ENCODE measurements at regions not wholly inside any gene's neighbourhood (a gene's known extent, or its start where the extent isn't known, plus 50 kb on each side); places are given as distances from the start of the nearest gene placed in this dataset.

- TF ChIP-seq CTCF (IDR thresholded peaks at IDR 0.05; ENCODE audit: extremely low read depth, missing control alignments) = no peak
- no peak for DNase-seq (ENCODE audit: low spot score)
These were observed 113.8 kb upstream of the G2E3 start for GRCh38 chr14:30445011-30445793.

- TF ChIP-seq CTCF (IDR thresholded peaks at IDR 0.05; ENCODE audit: extremely low read depth, missing control alignments) = no peak
- no peak for DNase-seq (ENCODE audit: low spot score)
These were observed 113.1 kb upstream of the G2E3 start for GRCh38 chr14:30445852-30446251.

- no peak for DNase-seq (ENCODE audit: low spot score)
- no peak for TF ChIP-seq CTCF (IDR thresholded peaks at IDR 0.05; ENCODE audit: extremely low read depth, missing control alignments)
These were observed 108.1 kb upstream of the G2E3 start for GRCh38 chr14:30450631-30451545.

- no peak for DNase-seq (ENCODE audit: low spot score)
- no peak for TF ChIP-seq CTCF (IDR thresholded peaks at IDR 0.05; ENCODE audit: extremely low read depth, missing control alignments)
These were observed 102.7 kb upstream of the G2E3 start for GRCh38 chr14:30456296-30456695.

- no peak for TF ChIP-seq CTCF (IDR thresholded peaks at IDR 0.05; ENCODE audit: extremely low read depth, missing control alignments)
- no peak for DNase-seq (ENCODE audit: low spot score)
These were observed 96.6 kb upstream of the G2E3 start for GRCh38 chr14:30462358-30462757.

- no peak for DNase-seq (ENCODE audit: low spot score)
These were observed 94.5 kb upstream of the G2E3 start for GRCh38 chr14:30464481-30464880.

More at GRCh38 chr14:30464481-30464880, 94.5 kb upstream of the G2E3 start:
- TF ChIP-seq CTCF (IDR thresholded peaks at IDR 0.05; ENCODE audit: extremely low read depth, missing control alignments) = no peak
